ENCODE measurements at regions not wholly inside any gene's neighbourhood (a gene's known extent, or its start where the extent isn't known, plus 50 kb on each side); places are given as distances from the start of the nearest gene placed in this dataset.
A peak's percentile ranks its signal among the peaks of the same experiment; 100 is the strongest.

DNA sequence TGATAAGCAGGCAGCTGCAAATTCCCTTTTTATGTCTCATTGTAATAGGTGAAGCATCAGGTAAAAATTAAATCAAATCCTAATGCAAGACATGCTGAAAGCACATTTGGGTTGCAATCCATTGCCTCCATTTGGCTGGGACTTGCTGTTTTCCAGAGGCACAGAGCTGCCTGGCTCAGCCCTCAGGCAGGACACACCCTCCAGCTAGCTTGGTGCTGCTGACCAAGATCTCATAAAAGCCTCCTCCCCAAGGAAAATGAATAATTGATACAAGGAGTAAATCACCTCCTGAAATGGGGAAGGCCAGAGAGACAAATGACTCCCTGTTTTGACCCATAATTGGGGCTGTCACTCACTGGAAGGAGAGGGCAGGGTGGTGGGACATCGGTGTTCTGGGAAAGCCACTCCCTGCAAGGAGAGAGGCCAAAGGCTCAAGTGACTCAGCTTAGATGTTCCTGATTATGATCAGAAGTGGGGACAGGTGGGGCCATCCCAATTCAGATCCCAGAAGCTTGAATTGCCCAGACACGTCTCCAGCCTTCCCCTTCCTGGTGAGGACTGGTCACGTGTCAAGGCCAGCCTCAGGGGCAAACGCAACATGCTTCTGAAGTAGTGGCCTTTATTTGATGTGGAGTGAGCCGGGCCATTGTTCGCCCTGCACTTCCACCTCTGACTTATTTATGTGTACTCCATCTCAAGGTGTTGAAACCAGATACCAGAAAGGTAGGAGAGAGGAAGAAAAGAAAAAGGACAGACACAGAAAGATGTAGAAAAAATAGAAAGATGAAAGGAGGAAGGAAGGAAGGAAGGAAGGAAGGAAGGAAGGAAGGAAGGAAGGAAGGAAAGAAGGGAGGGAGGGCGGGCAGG, 773.7 kb downstream of the BCL11B start:
- no peak for DNase-seq
- Histone ChIP-seq H3K27me3 (no peaks in the 10 kb centered on the region), H3K9me3 (replicated peaks) (no peaks in the 10 kb centered on the region), H3K4me3 (no peak overlapping the region), H3K4me1 (no peaks in the 10 kb centered on the region), H3K27ac (no peak overlapping the region), H3K36me3 (no peaks in the 10 kb centered on the region)

- Histone ChIP-seq H3K9me3 (replicated peaks) (no peaks in the 10 kb centered on the region), H3K27ac (no peak overlapping the region), H3K4me3 (no peak overlapping the region), H3K36me3 (no peaks in the 10 kb centered on the region), H3K4me1 (no peaks in the 10 kb centered on the region), H3K27me3 (no peaks in the 10 kb centered on the region)
- no peak for DNase-seq
Measured at GRCh38 chr14:98501335-98501734, 770.7 kb downstream of the BCL11B start.

DNA sequence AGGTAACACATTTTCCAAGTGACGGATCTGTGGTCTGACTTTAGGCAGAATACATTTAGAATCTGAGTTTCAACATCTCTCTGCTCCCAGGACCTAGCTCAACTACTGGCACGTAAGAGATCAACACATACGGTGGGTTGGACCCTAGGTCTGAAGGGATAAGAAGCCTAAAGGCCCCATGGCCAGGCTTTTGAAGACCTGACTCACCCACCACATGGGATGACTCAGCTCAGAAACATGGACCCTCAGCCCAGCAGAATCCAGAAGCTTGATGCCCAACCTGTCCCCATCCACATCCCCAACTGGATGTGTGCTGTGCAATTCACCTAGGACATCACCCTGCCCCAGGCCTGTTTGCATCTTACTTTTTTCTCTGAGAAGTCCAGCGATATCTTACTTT, 770.2 kb downstream of the BCL11B start:
- no peak for DNase-seq
- no peak overlapping the region for H3K27ac ChIP-seq

DNA sequence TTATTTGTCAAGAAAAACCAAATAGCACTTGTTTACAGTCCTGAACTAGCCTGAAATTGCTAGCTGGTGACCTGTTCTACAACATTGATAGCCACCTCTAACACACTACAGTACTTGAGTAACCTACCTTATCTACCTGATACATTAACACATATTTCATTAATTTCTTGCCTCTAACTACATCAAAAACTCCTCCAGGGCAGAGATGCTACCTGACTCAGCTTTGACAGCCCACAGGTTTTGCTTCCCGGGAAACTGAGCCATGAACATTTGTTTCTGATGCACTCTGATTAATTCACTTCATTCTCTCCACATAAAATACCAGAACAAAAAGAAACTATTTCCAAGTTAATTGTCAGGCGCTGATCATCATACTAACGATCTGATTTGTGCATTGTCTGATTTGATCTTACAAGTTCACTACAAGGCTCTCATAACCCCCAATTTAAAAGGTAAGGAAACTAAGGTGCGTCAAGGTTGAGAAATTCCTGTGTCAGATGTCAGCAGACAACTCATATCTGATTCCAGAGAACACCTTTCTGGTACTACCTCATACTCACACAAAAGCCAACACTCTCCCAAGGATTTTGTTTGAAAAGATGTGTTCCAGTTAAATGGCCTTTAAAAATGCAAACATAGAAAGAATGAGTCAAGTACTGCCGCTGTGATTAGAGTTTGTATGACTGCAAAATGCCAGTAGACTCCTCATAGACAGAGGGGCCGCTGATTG, 768.7 kb downstream of the BCL11B start:
- DNase-seq: no peak
- Histone ChIP-seq H3K9me3 (replicated peaks) (no peaks in the 10 kb centered on the region), H3K36me3 (no peaks in the 10 kb centered on the region), H3K27ac (no peak overlapping the region), H3K27me3 (no peaks in the 10 kb centered on the region), H3K4me3 (no peak overlapping the region), H3K4me1 (no peaks in the 10 kb centered on the region)

More for the DNA sequence above, 770.2 kb downstream of the BCL11B start:
- no peak overlapping the region for H3K4me3 ChIP-seq
- no peaks in the 10 kb centered on the region for H3K27me3 ChIP-seq
- H3K4me1 ChIP-seq: no peaks in the 10 kb centered on the region
- no peaks in the 10 kb centered on the region for H3K9me3 ChIP-seq (replicated peaks)
- H3K36me3 ChIP-seq: no peaks in the 10 kb centered on the region

DNA sequence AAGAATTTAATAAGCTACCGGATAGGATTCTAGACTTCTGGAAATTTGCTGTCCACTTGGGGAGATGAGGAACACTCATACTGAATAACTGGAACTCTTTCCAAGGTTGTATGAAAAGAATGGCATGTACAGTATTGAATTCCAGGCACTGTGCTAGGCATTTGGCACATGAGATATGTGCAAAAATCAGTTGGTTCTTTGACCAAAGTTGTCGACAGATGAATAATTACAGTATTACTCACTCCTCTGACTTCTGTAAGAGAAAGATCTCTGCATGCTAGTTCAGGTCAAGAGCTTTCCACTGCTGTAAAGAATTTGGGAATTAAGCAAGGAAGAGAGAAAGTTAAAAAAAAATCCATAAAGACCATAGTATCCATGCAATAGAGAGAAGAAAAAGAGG, 764.7 kb downstream of the BCL11B start:
- Histone ChIP-seq H3K27me3 (no peaks in the 10 kb centered on the region), H3K9me3 (replicated peaks) (no peaks in the 10 kb centered on the region), H3K4me3 (no peak overlapping the region), H3K4me1 (no peaks in the 10 kb centered on the region), H3K27ac (no peak overlapping the region), H3K36me3 (no peaks in the 10 kb centered on the region)
- no peak for DNase-seq

DNA sequence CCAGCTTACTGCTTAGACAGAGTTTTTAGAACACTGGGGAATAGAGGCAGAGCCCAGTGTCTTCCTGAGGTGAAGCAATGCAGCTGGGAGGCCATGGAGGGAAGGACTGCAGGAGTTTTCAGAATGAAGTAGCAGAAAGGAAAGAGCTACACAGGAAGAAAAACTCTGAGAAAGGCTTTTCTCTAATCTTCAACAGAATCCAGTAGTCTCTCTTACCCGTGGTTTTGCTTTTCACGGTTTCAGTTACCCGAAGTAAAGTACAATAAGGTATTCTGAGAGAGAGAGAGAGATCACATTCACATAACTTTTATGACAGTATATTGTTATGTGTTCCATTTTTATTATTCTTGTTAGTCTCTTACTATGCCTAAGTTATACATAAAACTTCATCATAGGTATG, 761.6 kb downstream of the BCL11B start:
- Histone ChIP-seq H3K4me3 (no peak overlapping the region), H3K4me1 (no peaks in the 10 kb centered on the region), H3K27ac (no peak overlapping the region), H3K9me3 (replicated peaks) (no peaks in the 10 kb centered on the region), H3K27me3 (no peaks in the 10 kb centered on the region), H3K36me3 (no peaks in the 10 kb centered on the region)
- no peak for DNase-seq

GRCh38 chr14:98512501-98513251, 759.3 kb downstream of the BCL11B start:
- no peaks in the 10 kb centered on the region for H3K4me1 ChIP-seq
- no peaks in the 10 kb centered on the region for H3K27me3 ChIP-seq
- H3K36me3 ChIP-seq: no peaks in the 10 kb centered on the region
- no peak overlapping the region for H3K27ac ChIP-seq
- H3K9me3 ChIP-seq (replicated peaks): no peaks in the 10 kb centered on the region
- no peak overlapping the region for H3K4me3 ChIP-seq
- no peak for DNase-seq

DNA sequence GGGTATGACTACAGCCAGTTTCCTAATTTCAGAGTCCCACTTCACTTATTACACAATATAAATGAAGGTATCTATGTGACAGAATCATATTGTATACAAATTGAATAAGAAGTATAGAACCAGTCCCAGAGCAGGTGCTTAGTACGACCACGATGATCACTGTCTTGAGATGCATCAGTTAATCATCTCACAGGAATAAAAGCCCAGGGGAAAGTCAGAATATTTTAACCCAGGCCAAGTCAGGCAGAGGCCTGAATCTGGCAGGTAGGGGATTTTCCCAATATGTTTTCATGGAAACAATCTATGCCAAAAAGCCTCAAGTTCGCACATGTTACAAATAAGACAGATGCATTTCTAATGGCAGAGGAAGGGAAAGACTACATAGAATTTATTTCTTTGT, 758.4 kb downstream of the BCL11B start:
- Histone ChIP-seq H3K27ac (no peak overlapping the region), H3K27me3 (no peaks in the 10 kb centered on the region), H3K9me3 (replicated peaks) (no peaks in the 10 kb centered on the region), H3K4me1 (no peaks in the 10 kb centered on the region), H3K36me3 (no peaks in the 10 kb centered on the region), H3K4me3 (no peak overlapping the region)
- no peak for DNase-seq

- Histone ChIP-seq H3K9me3 (replicated peaks) (no peaks in the 10 kb centered on the region), H3K4me3 (no peak overlapping the region), H3K27me3 (no peaks in the 10 kb centered on the region), H3K36me3 (no peaks in the 10 kb centered on the region), H3K27ac (no peak overlapping the region), H3K4me1 (no peaks in the 10 kb centered on the region)
- DNase-seq: no peak
Measured at GRCh38 chr14:98514016-98514415, 758.0 kb downstream of the BCL11B start.

- H3K9me3 ChIP-seq (replicated peaks): no peaks in the 10 kb centered on the region
- H3K36me3 ChIP-seq: no peaks in the 10 kb centered on the region
- H3K27ac ChIP-seq: no peak overlapping the region
- no peaks in the 10 kb centered on the region for H3K27me3 ChIP-seq
- no peaks in the 10 kb centered on the region for H3K4me1 ChIP-seq
- no peak for DNase-seq
- no peak overlapping the region for H3K4me3 ChIP-seq
Measured at GRCh38 chr14:98536256-98536655, 735.7 kb downstream of the BCL11B start.

GRCh38 chr14:98542316-98542715, 729.7 kb downstream of the BCL11B start:
- DNase-seq: no peak
- H3K27me3 ChIP-seq: no peaks in the 10 kb centered on the region
- no peaks in the 10 kb centered on the region for H3K4me1 ChIP-seq
- H3K36me3 ChIP-seq: no peaks in the 10 kb centered on the region
- no peaks in the 10 kb centered on the region for H3K9me3 ChIP-seq (replicated peaks)
- no peak overlapping the region for H3K27ac ChIP-seq
- no peak overlapping the region for H3K4me3 ChIP-seq

DNA sequence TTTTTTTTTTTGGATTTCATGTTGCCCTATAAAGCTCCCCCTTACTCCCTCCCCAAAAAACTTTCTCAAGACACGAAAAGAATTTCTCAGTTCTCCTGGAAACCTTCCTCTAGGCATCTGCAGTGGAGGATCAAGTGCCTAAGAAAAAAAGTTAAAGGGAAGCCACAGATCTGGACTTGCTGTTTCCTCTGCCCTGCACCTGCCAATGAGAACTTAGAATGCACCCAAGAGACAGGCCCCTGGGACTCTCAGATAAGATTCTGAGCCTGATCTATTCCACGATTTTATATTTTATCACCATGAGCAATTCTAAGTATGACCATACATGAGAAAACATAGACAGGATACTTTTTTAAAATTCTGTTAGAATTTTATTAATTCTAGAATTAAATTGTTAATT, 728.9 kb downstream of the BCL11B start:
- DNase-seq: no peak
- Histone ChIP-seq H3K27me3 (no peaks in the 10 kb centered on the region), H3K4me3 (no peak overlapping the region), H3K27ac (no peak overlapping the region), H3K4me1 (no peaks in the 10 kb centered on the region), H3K36me3 (no peaks in the 10 kb centered on the region), H3K9me3 (replicated peaks) (no peaks in the 10 kb centered on the region)

- DNase-seq: peak in 1 of 2 experiments; percentile 3
- no peaks in the 10 kb centered on the region for H3K9me3 ChIP-seq (replicated peaks)
Measured at GRCh38 chr14:98544174-98544573, 727.8 kb downstream of the BCL11B start.

DNA sequence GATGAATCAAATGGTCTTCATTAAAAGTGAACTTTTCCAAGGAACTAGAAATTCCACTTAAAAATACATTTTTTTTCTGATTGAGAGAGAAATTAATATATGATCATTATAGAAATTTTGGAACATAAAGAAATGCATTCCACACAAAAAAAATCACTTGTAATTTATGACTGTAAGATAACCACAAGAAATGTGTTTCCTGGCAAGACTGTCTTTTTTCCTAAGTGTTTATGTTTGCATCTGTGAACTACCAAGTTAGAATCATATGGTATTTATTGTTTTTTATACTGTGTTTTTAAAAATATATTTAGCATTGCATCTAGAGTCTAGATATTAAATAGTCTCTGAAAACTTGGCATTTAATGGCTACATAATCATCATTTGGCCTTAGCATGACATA, 726.8 kb downstream of the BCL11B start:
- H3K9me3 ChIP-seq (replicated peaks): no peaks in the 10 kb centered on the region
- H3K36me3 ChIP-seq: no peaks in the 10 kb centered on the region
- no peak overlapping the region for H3K27ac ChIP-seq
- no peaks in the 10 kb centered on the region for H3K4me1 ChIP-seq
- no peak for DNase-seq
- H3K27me3 ChIP-seq: no peaks in the 10 kb centered on the region
- H3K4me3 ChIP-seq: no peak overlapping the region

More at GRCh38 chr14:98544174-98544573, 727.8 kb downstream of the BCL11B start:
- H3K4me3 ChIP-seq: no peak overlapping the region
- no peaks in the 10 kb centered on the region for H3K4me1 ChIP-seq
- no peaks in the 10 kb centered on the region for H3K27me3 ChIP-seq
- H3K36me3 ChIP-seq: no peaks in the 10 kb centered on the region
- no peak overlapping the region for H3K27ac ChIP-seq

DNA sequence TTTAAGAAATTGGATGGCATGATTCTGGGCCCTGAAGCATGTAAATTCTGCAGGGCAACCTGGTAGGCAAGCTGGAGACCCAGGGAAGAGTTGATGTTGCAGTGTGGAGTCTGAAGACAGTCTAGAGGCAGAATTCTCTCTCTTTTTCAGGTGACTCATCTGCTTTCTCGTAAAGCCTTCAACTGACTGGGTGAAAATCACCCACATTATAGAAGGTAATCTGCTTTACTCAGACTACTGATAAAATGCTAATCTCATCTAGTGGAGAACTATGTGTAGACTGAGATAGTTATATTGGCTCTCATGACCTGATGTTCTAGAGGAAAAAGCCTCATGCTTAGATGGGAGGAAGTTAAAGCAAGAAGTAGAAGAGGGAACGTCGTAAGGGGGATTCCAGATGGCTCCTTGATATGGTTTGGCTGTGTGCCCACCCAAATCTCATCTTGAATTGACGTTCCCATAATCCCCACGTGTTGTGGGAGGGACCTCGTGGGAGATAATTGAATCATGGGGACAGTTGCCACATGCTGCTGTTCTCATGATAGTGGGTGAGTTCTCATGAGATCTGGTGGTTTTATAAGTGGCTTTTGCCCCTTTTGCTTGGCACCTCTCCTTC, 723.8 kb downstream of the BCL11B start:
- H3K36me3 ChIP-seq: no peaks in the 10 kb centered on the region
- H3K27ac ChIP-seq: no peak overlapping the region
- no peaks in the 10 kb centered on the region for H3K27me3 ChIP-seq
- H3K4me3 ChIP-seq: no peak overlapping the region
- H3K4me1 ChIP-seq: no peaks in the 10 kb centered on the region
- H3K9me3 ChIP-seq (replicated peaks): no peaks in the 10 kb centered on the region
- DNase-seq: no peak
